GM18907 (cell line): ENCODE measurements at regions not wholly inside any gene's neighbourhood (a gene's known extent, or its start where the extent isn't known, plus 50 kb on each side); places are given as distances from the start of the nearest gene placed in this dataset.
A peak's percentile ranks its signal among the peaks of the same experiment; 100 is the strongest.
"Not testable (repeated sequence)": the region's sequence is repeated elsewhere in the genome, so short reads cannot be mapped to it uniquely, and the experiment has no call there.

Source experiments
- ATAC-seq: cut with Tn5 transposase; IDR thresholded peaks from one replicate; pipeline ENCODE4 v1.9.1; 2021; ENCODE audit warnings: mild to moderate bottlenecking, moderate library complexity; ENCODE audit not compliant: unreplicated experiment

DNA sequence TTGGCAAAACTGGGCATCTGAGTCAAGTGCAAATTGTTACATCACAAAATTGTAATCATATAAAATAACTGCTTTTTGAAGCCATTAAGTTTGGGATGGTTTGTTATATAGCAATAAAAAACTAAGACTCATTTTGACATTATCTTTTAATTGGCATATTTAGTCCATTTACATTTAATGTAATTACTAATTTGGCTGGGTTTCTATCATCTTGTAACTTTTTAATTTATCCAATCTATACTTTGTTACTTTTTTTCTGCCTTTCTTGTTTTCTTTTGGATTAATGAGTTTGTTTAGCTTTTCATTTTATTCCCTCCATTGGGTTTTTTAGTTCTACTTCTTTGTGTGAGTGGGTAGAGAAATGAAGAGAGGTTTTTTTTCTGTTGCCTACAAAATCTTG is 76.3 kb downstream of the DRAM2 start:
- ATAC-seq, result no peak

DNA sequence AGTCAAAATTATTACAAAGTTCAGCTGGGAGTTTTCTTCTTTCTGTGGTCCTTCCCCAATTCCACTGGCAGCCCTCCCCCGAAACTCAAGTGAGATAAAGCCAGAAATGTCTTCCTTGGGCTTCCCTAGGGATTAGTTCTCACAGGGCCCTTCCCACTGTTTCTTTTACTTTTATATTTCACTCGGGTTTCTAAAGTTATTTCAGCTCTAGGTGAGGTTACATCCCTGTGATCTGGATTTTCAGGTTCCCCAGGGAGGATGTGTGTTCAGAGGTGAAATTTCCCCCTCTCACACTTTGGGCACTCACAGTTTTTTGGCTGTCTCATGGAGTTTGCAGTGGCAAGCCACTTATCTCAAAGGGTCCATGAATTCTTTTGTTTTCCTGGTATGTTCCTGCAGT is 77.3 kb downstream of the DRAM2 start:
- no peak for ATAC-seq

DNA sequence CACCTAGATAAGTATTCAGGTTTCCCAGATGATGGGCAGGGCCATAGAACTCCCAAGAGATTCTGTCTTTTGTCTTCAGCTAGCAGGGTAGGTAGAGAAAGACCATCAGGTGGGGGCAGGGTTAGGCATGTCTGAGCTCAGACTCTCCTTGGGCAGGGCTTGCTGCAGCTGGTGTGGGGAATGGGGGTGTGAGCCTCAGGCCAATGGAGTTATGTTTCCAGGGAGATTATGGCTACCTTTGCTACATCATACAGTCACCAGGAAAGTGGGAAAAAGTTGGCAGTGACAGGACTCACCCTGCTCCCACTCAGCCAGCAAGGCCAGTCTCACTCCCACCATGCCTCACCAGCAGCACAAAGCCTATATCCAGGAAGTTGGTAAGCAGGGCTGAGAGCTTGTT is 77.8 kb downstream of the DRAM2 start:
- ATAC-seq, result no peak

DNA sequence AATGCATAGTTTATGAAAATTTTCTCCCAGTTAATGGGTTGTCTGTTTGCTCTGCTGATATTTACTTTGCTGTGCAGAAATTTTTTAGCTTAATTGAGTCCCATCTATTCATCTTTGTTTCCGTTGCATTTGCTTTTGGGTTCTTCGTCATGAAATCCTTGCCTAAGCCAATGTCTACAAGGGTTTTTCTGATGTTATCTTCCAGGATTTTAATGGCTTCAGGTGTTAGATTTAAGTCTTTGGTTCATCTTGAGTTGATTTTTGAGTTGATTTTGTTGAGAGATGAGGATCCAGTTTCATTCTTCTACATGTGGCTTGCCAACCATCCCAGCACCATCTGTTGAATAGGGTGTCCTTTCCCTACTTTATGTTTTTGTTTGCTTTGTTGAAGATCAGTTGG is 85.2 kb downstream of the DRAM2 start:
- ATAC-seq, result no peak

DNA sequence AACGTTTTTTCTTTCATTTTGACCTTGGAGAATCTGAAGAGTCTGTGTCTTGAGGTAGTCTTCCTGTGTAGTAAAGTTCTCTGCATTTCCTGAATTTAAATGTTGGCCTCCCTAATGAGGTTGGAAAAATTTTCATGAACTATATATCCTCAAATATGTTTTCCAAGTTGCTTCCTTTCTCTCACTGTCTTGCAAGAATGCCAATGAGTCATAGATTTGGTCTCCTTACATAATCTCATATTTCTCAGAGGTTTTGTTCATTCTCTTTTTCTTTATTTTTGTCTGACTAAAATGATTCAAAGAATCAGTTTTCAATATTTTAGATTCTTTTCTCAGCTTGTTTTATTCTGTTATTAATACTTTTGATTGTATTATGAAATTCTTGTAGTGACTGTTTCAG is 87.6 kb downstream of the DRAM2 start:
- no peak for ATAC-seq

DNA sequence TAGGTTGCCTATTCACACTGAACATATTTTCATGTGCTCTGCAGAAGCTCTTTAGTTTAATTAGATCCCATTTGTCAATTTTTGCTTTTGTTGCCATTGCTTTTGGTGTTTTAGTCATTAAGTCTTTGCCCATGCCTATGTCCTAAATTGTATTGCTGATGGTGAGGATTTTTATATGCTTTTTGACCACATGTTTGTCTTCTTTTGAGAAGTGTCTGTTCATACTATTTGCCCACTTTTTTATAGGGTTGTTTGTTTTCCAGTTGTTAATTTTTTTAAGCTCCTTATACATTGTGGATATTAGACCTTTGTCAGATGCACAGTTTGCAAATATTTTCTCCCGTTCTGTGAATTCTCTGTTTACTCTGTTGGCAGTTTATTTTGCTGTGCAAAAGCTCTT is 84.5 kb upstream of the LRIF1 start:
- ATAC-seq, result not testable (repeated sequence)

DNA sequence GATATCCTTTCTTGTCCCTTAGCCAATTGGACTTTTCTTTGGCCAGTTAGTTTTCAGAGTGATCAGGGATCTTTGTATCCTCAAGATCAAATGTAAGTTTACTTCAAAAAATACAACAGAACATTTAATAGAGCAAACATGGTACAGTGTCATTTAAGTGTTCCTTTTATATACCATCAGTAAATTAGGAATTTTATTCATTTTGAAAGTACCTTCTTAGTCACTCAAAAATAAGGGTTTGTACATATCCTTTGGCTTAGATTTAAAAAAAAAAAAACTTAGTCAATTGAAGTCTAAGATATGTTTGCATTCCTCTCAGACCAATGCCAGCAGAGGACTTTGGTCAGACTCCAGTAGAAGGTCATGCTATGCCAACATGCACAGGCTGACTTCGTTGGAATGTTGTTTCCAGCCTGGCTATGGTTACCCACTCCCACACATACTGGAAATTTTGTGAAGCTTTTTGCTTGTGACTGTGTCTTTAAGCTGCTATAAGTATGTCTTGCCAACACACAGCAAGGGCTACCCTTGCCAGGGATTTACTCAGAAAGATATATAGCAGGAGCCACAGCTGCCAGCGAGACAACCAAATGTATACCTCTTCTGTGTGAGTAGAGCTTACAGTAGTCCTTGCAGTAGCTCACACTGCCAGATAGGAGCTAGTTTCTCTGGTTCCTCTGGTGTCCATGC is 81.5 kb upstream of the LRIF1 start:
- ATAC-seq, result no peak

DNA sequence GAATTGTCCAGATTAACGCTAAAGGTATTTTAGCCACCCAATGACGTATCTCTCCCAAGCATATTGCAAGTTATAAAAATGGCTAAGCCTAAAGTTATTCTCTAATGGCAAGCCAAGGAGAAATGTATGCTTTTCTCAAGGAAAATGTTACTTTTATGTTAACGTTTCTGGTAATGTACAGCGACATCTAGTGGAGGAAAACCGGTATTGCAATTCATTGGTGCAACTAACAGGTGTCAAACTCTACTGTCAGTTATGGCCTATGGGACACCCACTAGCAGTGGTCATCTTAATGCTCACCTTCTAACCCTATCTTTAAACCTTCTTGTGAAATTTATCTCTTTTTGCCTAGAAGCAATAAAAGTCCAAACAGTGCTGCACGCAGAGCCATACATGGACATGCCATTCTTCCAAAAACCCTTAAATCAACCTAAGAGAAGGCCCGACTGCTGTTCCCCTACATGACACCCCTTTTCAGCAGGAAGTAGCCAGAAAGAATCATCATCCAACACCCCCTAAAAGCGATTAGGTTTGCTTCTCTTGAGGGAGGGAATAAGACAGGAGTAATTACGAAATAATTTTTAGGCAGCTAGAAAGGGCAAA is 68.7 kb upstream of the LRIF1 start:
- ATAC-seq, result no peak

DNA sequence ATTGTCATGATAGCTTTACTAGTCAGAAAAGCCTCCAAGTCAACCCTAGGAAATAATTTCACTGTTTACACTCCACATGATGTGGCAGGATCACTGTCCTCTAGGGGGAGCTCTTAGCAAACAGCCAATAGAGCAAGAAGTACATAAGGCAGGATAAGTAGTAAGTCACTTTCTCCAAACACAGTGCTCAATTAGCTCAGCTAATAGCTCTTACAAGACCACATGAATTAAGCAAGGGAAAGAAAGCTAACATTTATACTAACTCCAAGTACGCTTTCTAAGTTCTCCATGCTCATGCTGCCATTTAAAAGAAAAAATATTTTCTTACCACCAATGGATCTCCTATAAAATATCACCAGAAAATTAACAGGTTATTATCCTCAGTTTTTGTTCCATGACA is 66.9 kb upstream of the LRIF1 start:
- ATAC-seq, result peak; percentile 59

DNA sequence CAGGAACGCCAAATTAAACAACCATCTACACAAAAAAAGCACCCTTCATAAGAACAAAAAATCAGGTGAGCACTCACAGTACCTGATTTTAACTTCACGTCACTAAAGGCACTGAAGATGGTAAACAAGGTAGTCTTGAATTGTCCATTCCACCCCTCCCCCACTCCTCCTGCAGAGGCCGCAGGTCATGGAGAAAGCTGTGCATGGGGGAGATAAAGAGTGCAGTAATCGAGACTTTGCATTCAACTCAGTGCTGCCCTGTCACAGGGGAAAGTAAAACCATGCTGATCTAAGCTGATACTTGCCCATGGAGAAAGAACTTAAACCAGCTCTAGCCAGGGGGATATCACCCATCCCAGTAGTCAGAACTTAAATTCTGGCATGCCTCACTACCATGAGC is 61.4 kb upstream of the LRIF1 start:
- no peak for ATAC-seq

DNA sequence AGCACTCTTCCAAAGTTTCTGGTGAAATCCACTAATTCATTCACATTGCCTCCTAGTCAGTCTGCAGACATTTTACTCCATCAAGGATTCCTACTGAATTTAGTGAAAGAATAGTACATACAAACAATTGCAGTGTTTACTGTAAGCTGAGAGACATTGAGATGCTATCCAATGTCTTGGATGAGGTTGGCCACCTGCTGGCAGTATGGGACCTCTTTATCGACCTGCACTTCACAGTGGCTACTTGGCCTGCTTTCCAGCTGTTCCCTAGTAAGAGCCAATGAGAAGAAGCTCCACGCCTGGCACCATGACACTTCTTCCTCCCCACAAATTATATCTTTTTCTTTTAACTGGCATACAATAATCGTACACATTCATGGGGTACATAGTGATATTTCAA is 51.5 kb upstream of the LRIF1 start:
- ATAC-seq, result no peak
